Endothelial cell of umbilical vein (primary cell): ENCODE measurements at regions not wholly inside any gene's neighbourhood (a gene's known extent, or its start where the extent isn't known, plus 50 kb on each side); places are given as distances from the start of the nearest gene placed in this dataset.

Experiments
- BruUV-seq: library from RNA; stranded (reverse); fragments of 400-500 nt; replicated peaks from 2 replicates; lab custom pipeline; 2021; lab: Mats Ljungman, UMichigan
- CTCF ChIA-PET: fragments of 300-600, 350-600 bp; sonication (Branson Sonifier 250); formaldehyde crosslinking; loops from one replicate; lab custom pipeline; 2021; ENCODE audit warnings: antibody characterized with exemption, inconsistent platforms; lab: Charles Lee
- POLR2A ChIA-PET: fragments of 300-600, 350-600 bp; sonication (Branson Sonifier 250); formaldehyde crosslinking; loops from one replicate; lab custom pipeline; 2021; ENCODE audit warnings: antibody characterized with exemption, inconsistent platforms; lab: Charles Lee
- DNase-seq: peaks from one replicate; pipeline ENCODE4 v3.0.0-alpha.2; 2011; ENCODE audit warnings: low read depth, low spot score
- FAIRE-seq: peaks from 2 replicates; lab custom pipeline; 2011; peaks lifted over from hg19 to GRCh38; lab: Jason Lieb, UNC
- H2AFZ ChIP-seq: 2 replicates; pipeline ENCODE4 v1.6.0; 2012; ENCODE audit warnings: low read depth, low read length, control low read depth, inconsistent platforms
- H3K27ac ChIP-seq: 2 replicates; pipeline ENCODE4 v1.5.1; 2011; ENCODE audit warnings: low read depth, mild to moderate bottlenecking, control low read depth, low read length, moderate library complexity; ENCODE audit not compliant: insufficient read depth
- H3K27me3 ChIP-seq, 2 experiments: 2 replicates each; pipeline versions ENCODE4 v1.6.0 to v1.6.1; 2011; ENCODE audit warnings: low read length in 2 of 2, mixed read lengths in 1 of 2; ENCODE audit not compliant: control insufficient read depth in 2 of 2, insufficient read depth in 2 of 2
- H3K36me3 ChIP-seq, 2 experiments: 2 replicates in 1 of 2; 3 replicates in 1 of 2; pipeline ENCODE4 v1.5.1; 2011; ENCODE audit warnings: low read length in 2 of 2, mild to moderate bottlenecking in 1 of 2, moderate library complexity in 1 of 2; ENCODE audit not compliant: control insufficient read depth in 2 of 2, insufficient read depth in 2 of 2; ENCODE audit errors: extremely low read depth in 1 of 2
- H3K4me1 ChIP-seq: 3 replicates; pipeline ENCODE4 v1.5.1; 2011; ENCODE audit warnings: mild to moderate bottlenecking, low read length; ENCODE audit not compliant: control insufficient read depth, insufficient read depth; ENCODE audit errors: extremely low read depth
- H3K4me2 ChIP-seq: 2 replicates; pipeline ENCODE4 v1.6.1; 2011; ENCODE audit warnings: low read length, control low read depth, mixed read lengths; ENCODE audit not compliant: insufficient read depth
- H3K4me3 ChIP-seq, 3 experiments: fragments of 200-600 bp in 1 of 3; sonication (generic), shearing (Covaris generic) in 1 of 3; replicated peaks in 1 of 3; 2 replicates each; pipeline ENCODE4 v1.5.1; 2011 to 2016; ENCODE audit warnings: control low read depth in 3 of 3, low read length in 3 of 3, mild to moderate bottlenecking in 2 of 3, inconsistent platforms in 1 of 3, low read depth in 1 of 3, moderate library complexity in 1 of 3; ENCODE audit not compliant: insufficient read depth in 1 of 3
- H3K79me2 ChIP-seq: 2 replicates; pipeline ENCODE4 v1.6.0; 2012; ENCODE audit warnings: low read length, inconsistent platforms; ENCODE audit not compliant: control insufficient read depth, insufficient read depth
- H3K9ac ChIP-seq: replicated peaks from 2 replicates; pipeline ENCODE3; 2011; ENCODE audit warnings: low read length, control low read depth; ENCODE audit not compliant: insufficient read depth; ENCODE audit errors: extremely low read depth
- H3K9me1 ChIP-seq: replicated peaks from 3 replicates; pipeline ENCODE4 v1.6.0; 2011; ENCODE audit warnings: mild to moderate bottlenecking, low read length; ENCODE audit not compliant: control insufficient read depth, insufficient read depth; ENCODE audit errors: extremely low read depth
- H3K9me3 ChIP-seq: replicated peaks from 2 replicates; pipeline ENCODE4 v1.5.1; 2012; ENCODE audit warnings: low read length, inconsistent platforms; ENCODE audit not compliant: control insufficient read depth, insufficient read depth
- H4K20me1 ChIP-seq: replicated peaks from 2 replicates; pipeline ENCODE3; 2011; ENCODE audit warnings: mild to moderate bottlenecking, low read length; ENCODE audit not compliant: control insufficient read depth, insufficient read depth; ENCODE audit errors: extremely low read depth
- EZH2 ChIP-seq: IDR thresholded peaks from 2 replicates; pipeline ENCODE4 v1.6.1; 2012; ENCODE audit warnings: borderline replicate concordance, low read depth, mild to moderate bottlenecking, moderate library complexity, low read length, inconsistent platforms; ENCODE audit not compliant: severe bottlenecking
- FOS ChIP-seq: IDR thresholded peaks from 2 replicates; pipeline ENCODE4 v1.6.1; 2011; ENCODE audit warnings: mild to moderate bottlenecking, low read length, moderate library complexity, borderline replicate concordance; ENCODE audit not compliant: insufficient read depth
- GATA2 ChIP-seq: IDR thresholded peaks from 2 replicates; pipeline ENCODE4 v1.7.0; 2011; ENCODE audit warnings: low read depth, mild to moderate bottlenecking, moderate library complexity, mixed read lengths, low read length; ENCODE audit not compliant: insufficient read length, insufficient read depth
- JUN ChIP-seq: IDR thresholded peaks from 2 replicates; pipeline ENCODE4 v1.6.1; 2011; ENCODE audit warnings: borderline replicate concordance, low read depth; ENCODE audit not compliant: insufficient read length, insufficient read depth
- MYC ChIP-seq: IDR thresholded peaks from one replicate; pipeline ENCODE4 v1.6.1; 2011; ENCODE audit warnings: mild to moderate bottlenecking, low read depth, low read length
- POLR2A ChIP-seq: IDR thresholded peaks from 2 replicates; pipeline ENCODE4 v1.6.1; 2012; ENCODE audit warnings: low read depth, mild to moderate bottlenecking, control low read depth, low read length
- POLR2AphosphoS5 ChIP-seq: IDR thresholded peaks from 2 replicates; pipeline ENCODE4 v1.6.1; 2012; ENCODE audit warnings: low read depth, mild to moderate bottlenecking, control low read depth, low read length, moderate library complexity; ENCODE audit not compliant: insufficient read depth
- dilution Hi-C: fragments of 300-500 bp; cut with MboI; formaldehyde crosslinking; loops from one replicate; pipeline ENCODE4 v1.15.0; 2019; ENCODE audit warnings: low sequenced_read_pairs; ENCODE audit not compliant: extremely low pct_ligation_motif_present
- intact Hi-C: fragments of 100-400 bp; cut with micrococcal nuclease; formaldehyde crosslinking; loops from one replicate; pipeline ENCODE4 v1.10.0; 2022
- TF ChIP-seq, protein P1 (sequence below): IDR thresholded peaks from 2 replicates; pipeline ENCODE4 v1.6.1; 2011; ENCODE audit not compliant: insufficient read depth, insufficient read length
- TF ChIP-seq, protein P2 (sequence below), 2 donors: IDR thresholded peaks; 1 replicate in 1 of 2; 2 replicates in 1 of 2; pipeline ENCODE4 v1.5.1; 2011; ENCODE audit warnings: low read length in 2 of 2, mild to moderate bottlenecking in 2 of 2, moderate library complexity in 2 of 2, control low read depth in 1 of 2, inconsistent platforms in 1 of 2, low read depth in 1 of 2; ENCODE audit not compliant: insufficient read depth in 1 of 2; ENCODE audit errors: extremely low read depth in 1 of 2

DNA sequence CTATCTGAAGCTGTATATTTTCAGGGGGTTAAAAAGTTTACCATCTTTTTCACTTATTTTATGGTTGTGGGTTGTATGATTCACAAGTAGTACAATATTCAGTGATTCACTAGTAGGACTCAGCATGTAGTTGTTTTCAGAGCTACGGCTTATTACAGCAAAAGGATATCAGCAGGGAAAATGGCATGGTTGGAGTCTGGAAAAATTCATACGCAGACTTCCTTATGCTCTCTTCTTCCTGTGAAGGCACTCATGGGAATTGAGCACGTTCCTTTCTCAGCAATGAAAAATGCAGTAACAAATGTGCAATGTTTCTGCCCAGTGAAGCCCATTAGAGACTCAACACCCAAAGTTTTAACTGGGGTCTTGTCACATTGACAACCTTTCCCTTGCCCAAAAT, 250.5 kb downstream of the KCNN2 start:
- Histone ChIP-seq H4K20me1 (no peaks in the 10 kb centered on the region), H3K9me3 (peaks cover 2% of the 10 kb centered on the region), H3K4me3 (no peak overlapping the region), H3K9ac (no peak overlapping the region), H3K9me1 (no peaks in the 10 kb centered on the region), H3K4me1 (no peaks in the 10 kb centered on the region), H3K36me3 (no peaks in the 10 kb centered on the region), H3K79me2 (no peaks in the 10 kb centered on the region), H3K4me2 (no peak overlapping the region), H3K27ac (no peak overlapping the region), H2AFZ (no peak overlapping the region), H3K27me3 (no peaks in the 10 kb centered on the region)
- TF ChIP-seq JUN (no peak), GATA2 (no peak), POLR2AphosphoS5 (no peak), MYC (no peak), FOS (no peak), EZH2 (no peak), POLR2A (no peak)
- TF ChIP-seq, protein P1, sequence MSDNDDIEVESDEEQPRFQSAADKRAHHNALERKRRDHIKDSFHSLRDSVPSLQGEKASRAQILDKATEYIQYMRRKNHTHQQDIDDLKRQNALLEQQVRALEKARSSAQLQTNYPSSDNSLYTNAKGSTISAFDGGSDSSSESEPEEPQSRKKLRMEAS: no peak
- TF ChIP-seq, protein P2, sequence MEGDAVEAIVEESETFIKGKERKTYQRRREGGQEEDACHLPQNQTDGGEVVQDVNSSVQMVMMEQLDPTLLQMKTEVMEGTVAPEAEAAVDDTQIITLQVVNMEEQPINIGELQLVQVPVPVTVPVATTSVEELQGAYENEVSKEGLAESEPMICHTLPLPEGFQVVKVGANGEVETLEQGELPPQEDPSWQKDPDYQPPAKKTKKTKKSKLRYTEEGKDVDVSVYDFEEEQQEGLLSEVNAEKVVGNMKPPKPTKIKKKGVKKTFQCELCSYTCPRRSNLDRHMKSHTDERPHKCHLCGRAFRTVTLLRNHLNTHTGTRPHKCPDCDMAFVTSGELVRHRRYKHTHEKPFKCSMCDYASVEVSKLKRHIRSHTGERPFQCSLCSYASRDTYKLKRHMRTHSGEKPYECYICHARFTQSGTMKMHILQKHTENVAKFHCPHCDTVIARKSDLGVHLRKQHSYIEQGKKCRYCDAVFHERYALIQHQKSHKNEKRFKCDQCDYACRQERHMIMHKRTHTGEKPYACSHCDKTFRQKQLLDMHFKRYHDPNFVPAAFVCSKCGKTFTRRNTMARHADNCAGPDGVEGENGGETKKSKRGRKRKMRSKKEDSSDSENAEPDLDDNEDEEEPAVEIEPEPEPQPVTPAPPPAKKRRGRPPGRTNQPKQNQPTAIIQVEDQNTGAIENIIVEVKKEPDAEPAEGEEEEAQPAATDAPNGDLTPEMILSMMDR (IDR thresholded peaks at IDR 0.05; ENCODE audit: extremely low read depth in 1 of 2, insufficient read depth in 1 of 2, low read depth in 1 of 2, low read length in 2 of 2): no peak
- dilution Hi-C loops (no loop called here), intact Hi-C loops (no loop called here)
- FAIRE-seq (no peak), DNase-seq (no peak)
- ChIA-PET CTCF (no interaction called here), POLR2A (no interaction called here)
- BruUV-seq: no TSS peak
